ENCODE measurements at regions not wholly inside any gene's neighbourhood (a gene's known extent, or its start where the extent isn't known, plus 50 kb on each side); places are given as distances from the start of the nearest gene placed in this dataset.

- TF ChIP-seq EZH2phosphoT487 (IDR thresholded peaks at IDR 0.05; ENCODE audit: unreplicated experiment) (no peak), ETS1 (IDR thresholded peaks at IDR 0.05) (no peak), POLR2AphosphoS5 (IDR thresholded peaks at IDR 0.05; ENCODE audit: low read depth) (no peak), CTCF (conservative IDR thresholded peaks at IDR 0.05; ENCODE audit: low read depth in 2 of 2) (no peak), EZH2 (IDR thresholded peaks at IDR 0.05; ENCODE audit: low read depth, unreplicated experiment) (no peak), STAT1 (IDR thresholded peaks at IDR 0.05; ENCODE audit: unreplicated experiment) (no peak), ZNF331 (CRISPR knock-in tag; IDR thresholded peaks at IDR 0.05; ENCODE audit: low read depth) (no peak)
These were observed 260.6 kb downstream of the BAMBI start (continued) for GRCh38 chr10:28937959-28938358.

- H3K4me3 ChIP-seq, result peak overlapping the region; percentile 54; the same call in 1 of the 2 replicates
- H3F3A ChIP-seq (replicated peaks; ENCODE audit: low read depth), result no peaks in the 10 kb centered on the region
- Mint-ChIP-seq H3K4me1 (peaks cover 17% of the 10 kb centered on the region), H3K36me3 (ENCODE audit: low read depth) (peaks cover 9% of the 10 kb centered on the region; the same call in 2 of the 3 replicates), H3K9me3 (peaks cover 19% of the 10 kb centered on the region; the same call in 2 of the 3 replicates), H3K27me3 (ENCODE audit: insufficient read depth, low read depth, poor library complexity) (peaks cover 5% of the 10 kb centered on the region), H3K27ac (no peak overlapping the region), H3K4me3 (peak overlapping the region; percentile 78; the same call in 2 of the 3 replicates)
- no peaks in the 10 kb centered on the region for H4K20me1 ChIP-seq (replicated peaks; ENCODE audit: insufficient read depth)
- H3K79me2 ChIP-seq (replicated peaks; ENCODE audit: insufficient read depth), result no peaks in the 10 kb centered on the region
- no peak overlapping the region for H3K27ac ChIP-seq (ENCODE audit: low read depth)
- H3K4me1 ChIP-seq (ENCODE audit: insufficient read depth), result peaks cover 5% of the 10 kb centered on the region; the same call in 1 of the 2 replicates
- no peaks in the 10 kb centered on the region for H3K9me2 ChIP-seq (ENCODE audit: insufficient read depth)
- no peak for ATAC-seq
- no peak for TF ChIP-seq ZNF331 (CRISPR knock-in tag; IDR thresholded peaks at IDR 0.05; ENCODE audit: low read depth)
- no peak for TF ChIP-seq NANOG (IDR thresholded peaks at IDR 0.05; ENCODE audit: borderline replicate concordance)
- TF ChIP-seq ZNF114 (CRISPR knock-in tag; IDR thresholded peaks at IDR 0.05), result no peak
- no peak for TF ChIP-seq JUNB (IDR thresholded peaks at IDR 0.05; ENCODE audit: unreplicated experiment)
- TF ChIP-seq CTCF (conservative IDR thresholded peaks at IDR 0.05; ENCODE audit: low read depth in 2 of 2), result no peak
- 0 out of 2 replicates have a peak overlapping the region, but pooled peaks have one; percentile 76 for H3K4me2 ChIP-seq
- no peak for DNase-seq (ENCODE audit: low spot score)
- no peaks in the 10 kb centered on the region for H3K27me3 ChIP-seq (ENCODE audit: insufficient read depth)
- H3K36me3 ChIP-seq (ENCODE audit: insufficient read depth), result no peaks in the 10 kb centered on the region
- no peak overlapping the region; the same call in 1 of the 2 replicates for H2AFZ ChIP-seq
These were observed 261.4 kb downstream of the BAMBI start for GRCh38 chr10:28938745-28939144.

Measured in GM23338 (cell line).